GM12878 (cell line): ENCODE measurements at regions not wholly inside any gene's neighbourhood (a gene's known extent, or its start where the extent isn't known, plus 50 kb on each side); places are given as distances from the start of the nearest gene placed in this dataset.

Source experiments
- ATAC-seq: fragments of 200-7000 bp; cut with Tn5 transposase; 3 replicates; pipeline ENCODE4 v1.9.1; 2020; ENCODE audit warnings: mild to moderate bottlenecking, moderate library complexity
- BruUV-seq: library from RNA; stranded (reverse); fragments of 400-500 nt; replicated peaks from 2 replicates; lab custom pipeline; 2021; lab: Mats Ljungman, UMichigan
- CTCF ChIA-PET: fragments of 300-600 bp; sonication (Branson Sonifier 250); formaldehyde crosslinking; extraction: SDS; loops from one replicate; lab custom pipeline; 2021; ENCODE audit warnings: inconsistent platforms; lab: Yijun Ruan, JAX
- POLR2A ChIA-PET: fragments of 350-600 bp; formaldehyde crosslinking; extraction: SDS; loops from one replicate; lab custom pipeline; 2021; ENCODE audit warnings: inconsistent platforms; lab: Charles Lee
- RAD21 ChIA-PET: fragments of 300-600 bp; sonication (Branson Sonifier 250); formaldehyde crosslinking; loops from one replicate; lab custom pipeline; 2023; ENCODE audit warnings: antibody characterized with exemption; ENCODE audit not compliant: unreplicated experiment; lab: Charles Lee
- SMC1A ChIA-PET: fragments of 300-600 bp; sonication (Branson Sonifier 250); formaldehyde crosslinking; loops from one replicate; lab custom pipeline; 2023; ENCODE audit not compliant: unreplicated experiment, uncharacterized antibody; lab: Charles Lee
- DNase-seq: peaks from one replicate; pipeline ENCODE4 v3.0.0-alpha.2; 2011; ENCODE audit warnings: low read depth, low spot score
- FAIRE-seq: peaks from 3 replicates; lab custom pipeline; 2011; peaks lifted over from hg19 to GRCh38; lab: Jason Lieb, UNC
- H2AFZ ChIP-seq: 2 replicates; pipeline ENCODE4 v1.6.0; 2011; ENCODE audit warnings: low read depth, low read length, control low read depth; ENCODE audit not compliant: control insufficient read depth
- H3K27ac ChIP-seq: 2 replicates; pipeline ENCODE4 v1.5.1; 2011; ENCODE audit warnings: control low read depth; ENCODE audit not compliant: control insufficient read depth, insufficient read depth
- H3K27me3 ChIP-seq, 2 experiments: replicated peaks in 1 of 2; 2 replicates each; pipeline versions ENCODE4 v1.6.0 to v1.6.1; 2011; ENCODE audit warnings: low read length in 1 of 2; ENCODE audit not compliant: control insufficient read depth in 2 of 2, insufficient read depth in 2 of 2
- H3K36me3 ChIP-seq, 2 experiments: 2 replicates each; pipeline ENCODE4 v1.5.1; 2011; ENCODE audit warnings: low read length in 1 of 2; ENCODE audit not compliant: control insufficient read depth in 2 of 2, insufficient read depth in 2 of 2
- H3K4me1 ChIP-seq: 2 replicates; pipeline ENCODE4 v1.6.1; 2011; ENCODE audit warnings: mild to moderate bottlenecking, low read length, moderate library complexity, mixed read lengths; ENCODE audit not compliant: control insufficient read depth, insufficient read depth
- H3K4me2 ChIP-seq: 2 replicates; pipeline ENCODE4 v1.6.0; 2011; ENCODE audit warnings: control low read depth; ENCODE audit not compliant: control insufficient read depth, insufficient read depth
- H3K4me3 ChIP-seq: fragments of 200-600 bp; sonication (generic); 2 replicates; pipeline ENCODE4 v1.5.1; 2016
- H3K79me2 ChIP-seq: 2 replicates; pipeline ENCODE4 v1.6.0; 2011; ENCODE audit warnings: low read length; ENCODE audit not compliant: control insufficient read depth, insufficient read depth
- H3K9ac ChIP-seq: 2 replicates; pipeline ENCODE4 v1.8.0; 2011; ENCODE audit warnings: low read length, control low read depth, mixed read lengths; ENCODE audit not compliant: control insufficient read depth, insufficient read depth
- H3K9me3 ChIP-seq: replicated peaks from 3 replicates; pipeline ENCODE4 v1.5.1; 2011; ENCODE audit warnings: mild to moderate bottlenecking, low read length; ENCODE audit not compliant: control insufficient read depth, insufficient read depth
- H4K20me1 ChIP-seq: 2 replicates; pipeline ENCODE4 v1.6.0; 2011; ENCODE audit not compliant: control insufficient read depth, insufficient read depth
- ASH2L ChIP-seq: fragments of 300-600, 200-600 bp; sonication (generic); IDR thresholded peaks from 2 replicates; pipeline ENCODE4 v1.6.1; 2017; ENCODE audit warnings: low read depth, mild to moderate bottlenecking, borderline replicate concordance
- CBFB ChIP-seq: IDR thresholded peaks from 2 replicates; pipeline ENCODE4 v1.6.1; 2016; ENCODE audit warnings: antibody characterized with exemption, low read depth
- CHD4 ChIP-seq: fragments of 200-600 bp; sonication (generic); IDR thresholded peaks from 2 replicates; pipeline ENCODE4 v1.6.1; 2016; ENCODE audit warnings: mild to moderate bottlenecking
- POLR2AphosphoS2 ChIP-seq: IDR thresholded peaks from 2 replicates; pipeline ENCODE4 v1.6.1; 2011; ENCODE audit warnings: low read depth, mild to moderate bottlenecking, low read length, improper control_type of control experiment, moderate library complexity
- SIN3A ChIP-seq: IDR thresholded peaks from 2 replicates; pipeline ENCODE4 v1.6.1; 2012; ENCODE audit warnings: low read depth, low read length, improper control_type of control experiment
- TAF1 ChIP-seq: IDR thresholded peaks from 2 replicates; pipeline ENCODE4 v1.6.1; 2011; ENCODE audit warnings: mild to moderate bottlenecking, low read depth, low read length, borderline replicate concordance
- YY1 ChIP-seq: IDR thresholded peaks from 2 replicates; pipeline ENCODE4 v1.6.1; 2011; ENCODE audit warnings: low read depth, mild to moderate bottlenecking, low read length
- WGBS: methylation state at CpG from one replicate; pipeline ENCODE4 v1.1.6; 2016; ENCODE audit warnings: low lambda C conversion rate; ENCODE audit not compliant: insufficient replicate concordance, insufficient coverage; ENCODE audit errors: missing lambda C conversion rate; 5-methylcytosine and 5-hydroxymethylcytosine counted together
- in situ Hi-C: fragments of 300-500 bp; cut with MboI; formaldehyde crosslinking; loops from 9 replicates; pipeline ENCODE4 v1.14.3; 2018; ENCODE audit warnings: mixed read lengths
- intact Hi-C: fragments of 100-400 bp; cut with micrococcal nuclease; formaldehyde crosslinking; loops from one replicate; pipeline ENCODE4 v1.14.2; 2022; ENCODE audit not compliant: unreplicated experiment
- TF ChIP-seq, protein P1 (sequence below): IDR thresholded peaks from 2 replicates; pipeline ENCODE4 v1.6.1; 2011; ENCODE audit warnings: mild to moderate bottlenecking, low read depth, low read length, moderate library complexity; ENCODE audit not compliant: insufficient replicate concordance

DNA sequence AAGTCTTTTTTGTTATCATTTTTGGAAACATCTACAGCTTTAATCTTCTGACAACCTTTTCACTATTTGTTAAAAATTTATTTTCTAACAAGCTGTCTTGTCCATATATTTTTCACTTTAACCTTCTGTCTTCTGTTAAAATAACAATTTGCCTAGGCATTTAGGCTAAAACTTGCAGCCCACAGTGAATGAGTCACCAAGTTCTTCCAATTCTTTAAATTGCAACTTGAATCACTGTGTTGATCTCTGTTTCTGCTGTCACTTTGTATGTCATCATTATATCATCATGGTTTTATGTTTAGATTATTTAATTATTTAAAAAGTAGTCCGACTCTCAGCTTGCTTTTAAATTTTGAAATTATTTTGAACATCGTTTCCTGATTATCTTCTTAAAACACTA is 473.8 kb upstream of the PTPRD start:
- SMC1A ChIA-PET: no interaction called here
- intact Hi-C loops: no loop called here
- TF ChIP-seq SIN3A (no peak), TAF1 (no peak), CHD4 (no peak), CBFB (no peak), POLR2AphosphoS2 (no peak), ASH2L (no peak)
- TF ChIP-seq, all 136 proteins: peak for 0
- BruUV-seq: no TSS peak
- H3K79me2 ChIP-seq: no peaks in the 10 kb centered on the region
- ATAC-seq (no peak), FAIRE-seq (no peak), DNase-seq (no peak)
- H3K4me2 ChIP-seq: no peak overlapping the region
- H3K9ac ChIP-seq: no peak overlapping the region
- ChIA-PET CTCF (no interaction called here), POLR2A (no interaction called here), RAD21 (no interaction called here)
- no peak overlapping the region for H2AFZ ChIP-seq
- no peak overlapping the region for H3K4me3 ChIP-seq
- in situ Hi-C loops: no loop called here
- no peaks in the 10 kb centered on the region for H3K9me3 ChIP-seq
- H3K27me3 ChIP-seq: no peaks in the 10 kb centered on the region
- H3K36me3 ChIP-seq: no peaks in the 10 kb centered on the region
- 0% methylated on average over 2 of the region's 2 CpGs for WGBS
- H3K4me1 ChIP-seq: no peaks in the 10 kb centered on the region
- no peaks in the 10 kb centered on the region for H4K20me1 ChIP-seq
- no peak overlapping the region for H3K27ac ChIP-seq

- H3K27me3 ChIP-seq: no peaks in the 10 kb centered on the region
- BruUV-seq: no TSS peak
- SMC1A ChIA-PET: interaction anchor here (0.6 to 2.4 kb wide), 13 partner anchors 9 to 228 kb away, joined by 3 to 8 read pairs (median 3); no protein-coding TSS in a partner anchor
- TF ChIP-seq YY1: no peak
- TF ChIP-seq, protein P1, sequence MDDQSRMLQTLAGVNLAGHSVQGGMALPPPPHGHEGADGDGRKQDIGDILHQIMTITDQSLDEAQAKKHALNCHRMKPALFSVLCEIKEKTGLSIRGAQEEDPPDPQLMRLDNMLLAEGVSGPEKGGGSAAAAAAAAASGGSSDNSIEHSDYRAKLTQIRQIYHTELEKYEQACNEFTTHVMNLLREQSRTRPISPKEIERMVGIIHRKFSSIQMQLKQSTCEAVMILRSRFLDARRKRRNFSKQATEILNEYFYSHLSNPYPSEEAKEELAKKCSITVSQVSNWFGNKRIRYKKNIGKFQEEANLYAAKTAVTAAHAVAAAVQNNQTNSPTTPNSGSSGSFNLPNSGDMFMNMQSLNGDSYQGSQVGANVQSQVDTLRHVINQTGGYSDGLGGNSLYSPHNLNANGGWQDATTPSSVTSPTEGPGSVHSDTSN: no peak
- CTCF ChIA-PET: interaction anchor here (0.6 to 1.4 kb wide), 2 partner anchors 12 to 13 kb away, joined by 4 read pairs; no protein-coding TSS in a partner anchor
- H3K4me1 ChIP-seq: no peaks in the 10 kb centered on the region
- no peaks in the 10 kb centered on the region for H3K9me3 ChIP-seq
- ATAC-seq (no peak), FAIRE-seq (no peak), DNase-seq (no peak)
- no peaks in the 10 kb centered on the region for H3K36me3 ChIP-seq
- POLR2A ChIA-PET: no interaction called here
- no peaks in the 10 kb centered on the region for H3K79me2 ChIP-seq
- WGBS: 6% methylated on average over 1 of the region's 1 CpG
- no peak overlapping the region for H3K9ac ChIP-seq
- RAD21 ChIA-PET: no interaction called here
- intact Hi-C loops (no loop called here), in situ Hi-C loops (no loop called here)
- no peaks in the 10 kb centered on the region for H4K20me1 ChIP-seq
- no peak overlapping the region for H2AFZ ChIP-seq
- H3K4me2 ChIP-seq: no peak overlapping the region
- H3K4me3 ChIP-seq: no peak overlapping the region
- no peak overlapping the region for H3K27ac ChIP-seq
Observed at GRCh38 chr9:11088821-11089374, 476.1 kb upstream of the PTPRD start.
